HG02870 (cell line): ENCODE measurements at regions not wholly inside any gene's neighbourhood (a gene's known extent, or its start where the extent isn't known, plus 50 kb on each side); places are given as distances from the start of the nearest gene placed in this dataset.
A peak's percentile ranks its signal among the peaks of the same experiment; 100 is the strongest.

Experiments used
- ATAC-seq: cut with Tn5 transposase; IDR thresholded peaks from one replicate; pipeline ENCODE4 v1.9.1; 2021; ENCODE audit warnings: mild to moderate bottlenecking, moderate library complexity; ENCODE audit not compliant: unreplicated experiment

GRCh38 chr18:44518091-44518615 lies 162.5 kb upstream of the SETBP1 start:
- no peak for ATAC-seq

- no peak for ATAC-seq
These were observed 162.0 kb upstream of the SETBP1 start for GRCh38 chr18:44518666-44519065.

GRCh38 chr18:44520981-44521667 lies 159.6 kb upstream of the SETBP1 start:
- no peak for ATAC-seq

GRCh38 chr18:44521668-44522022 lies 159.0 kb upstream of the SETBP1 start:
- ATAC-seq: no peak

GRCh38 chr18:44526705-44527415 lies 153.8 kb upstream of the SETBP1 start:
- no peak for ATAC-seq

GRCh38 chr18:44533071-44533470 lies 147.6 kb upstream of the SETBP1 start:
- no peak for ATAC-seq

- ATAC-seq: no peak
These were observed 144.6 kb upstream of the SETBP1 start for GRCh38 chr18:44536046-44536445.

GRCh38 chr18:44536619-44537018 lies 144.1 kb upstream of the SETBP1 start:
- ATAC-seq: no peak

GRCh38 chr18:44537526-44537925 lies 143.2 kb upstream of the SETBP1 start:
- ATAC-seq: no peak

- no peak for ATAC-seq
These were observed 140.8 kb upstream of the SETBP1 start for GRCh38 chr18:44539926-44540325.

- no peak for ATAC-seq
These were observed 139.5 kb upstream of the SETBP1 start for GRCh38 chr18:44541159-44541558.

GRCh38 chr18:44541781-44542180 lies 138.9 kb upstream of the SETBP1 start:
- ATAC-seq: no peak

- ATAC-seq: no peak
These were observed 137.3 kb upstream of the SETBP1 start for GRCh38 chr18:44543387-44543786.

GRCh38 chr18:44545359-44545985 lies 135.2 kb upstream of the SETBP1 start:
- ATAC-seq: no peak

GRCh38 chr18:44546954-44547353 lies 133.7 kb upstream of the SETBP1 start:
- no peak for ATAC-seq

- peak; percentile 58 for ATAC-seq
These were observed 132.1 kb upstream of the SETBP1 start for GRCh38 chr18:44548291-44549221.

- ATAC-seq: no peak
These were observed 128.0 kb upstream of the SETBP1 start for GRCh38 chr18:44552706-44553105.

GRCh38 chr18:44556296-44556695 lies 124.4 kb upstream of the SETBP1 start:
- peak; percentile 92 for ATAC-seq

GRCh38 chr18:44557616-44558151 lies 123.0 kb upstream of the SETBP1 start:
- no peak for ATAC-seq

- no peak for ATAC-seq
These were observed 121.9 kb upstream of the SETBP1 start for GRCh38 chr18:44558767-44559166.

- ATAC-seq: no peak
These were observed 117.7 kb upstream of the SETBP1 start for GRCh38 chr18:44562986-44563385.
